ENCODE measurements at regions not wholly inside any gene's neighbourhood (a gene's known extent, or its start where the extent isn't known, plus 50 kb on each side); places are given as distances from the start of the nearest gene placed in this dataset. TPM values are rescaled to one million over a fixed set of nuclear protein-coding genes. Genes with fewer than 3 reads are reported as not detected.

DNA sequence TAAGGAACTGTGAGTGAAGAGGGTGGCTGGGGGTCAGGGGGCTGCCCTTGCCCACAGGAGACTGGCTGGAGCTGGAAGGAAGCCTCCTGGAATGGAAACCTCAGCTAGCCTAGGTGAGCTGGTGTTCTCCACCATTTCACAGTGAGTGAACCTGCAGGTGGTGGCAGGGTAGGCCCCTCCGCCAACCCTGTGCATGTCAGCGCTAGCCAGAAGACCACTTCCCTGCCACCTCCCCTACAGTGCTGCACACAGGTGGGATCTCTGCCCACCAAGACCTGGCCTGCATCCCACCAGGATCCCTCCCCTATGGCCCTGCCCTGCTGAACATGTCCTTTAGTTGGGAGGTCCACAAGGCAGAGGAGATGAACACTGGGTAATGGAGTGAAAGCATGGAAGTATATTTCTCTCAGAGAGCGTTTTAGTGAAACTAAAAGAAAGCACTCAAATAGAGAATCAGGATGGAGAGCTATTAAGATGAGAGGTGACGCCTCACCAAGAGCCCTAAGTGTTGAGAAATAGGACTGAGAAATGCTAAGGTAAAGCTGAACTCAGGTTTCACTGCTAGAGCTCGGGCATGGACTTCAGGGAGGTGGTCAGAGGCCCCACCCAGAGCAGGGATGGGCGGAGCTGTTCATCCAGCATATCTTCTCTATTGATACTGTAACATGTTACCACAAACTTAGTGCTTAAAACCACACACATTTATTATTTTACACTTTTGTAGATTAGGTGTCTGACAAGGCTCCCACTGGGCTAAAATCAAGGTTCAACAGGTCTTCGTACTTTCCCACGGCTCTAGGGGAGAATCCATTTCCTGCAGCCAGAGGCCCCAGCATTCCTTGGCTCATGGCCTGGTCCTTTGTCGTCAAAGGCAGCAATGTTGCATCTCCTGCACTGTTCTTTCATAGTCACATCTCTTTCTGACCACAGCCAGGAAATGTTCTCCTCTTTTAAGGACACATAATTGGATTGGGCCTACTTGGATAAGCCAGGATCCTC, 83.2 kb downstream of the DIRAS2 start:
- ATAC-seq (no peak), DNase-seq (no peak)
- TF ChIP-seq, protein P1, sequence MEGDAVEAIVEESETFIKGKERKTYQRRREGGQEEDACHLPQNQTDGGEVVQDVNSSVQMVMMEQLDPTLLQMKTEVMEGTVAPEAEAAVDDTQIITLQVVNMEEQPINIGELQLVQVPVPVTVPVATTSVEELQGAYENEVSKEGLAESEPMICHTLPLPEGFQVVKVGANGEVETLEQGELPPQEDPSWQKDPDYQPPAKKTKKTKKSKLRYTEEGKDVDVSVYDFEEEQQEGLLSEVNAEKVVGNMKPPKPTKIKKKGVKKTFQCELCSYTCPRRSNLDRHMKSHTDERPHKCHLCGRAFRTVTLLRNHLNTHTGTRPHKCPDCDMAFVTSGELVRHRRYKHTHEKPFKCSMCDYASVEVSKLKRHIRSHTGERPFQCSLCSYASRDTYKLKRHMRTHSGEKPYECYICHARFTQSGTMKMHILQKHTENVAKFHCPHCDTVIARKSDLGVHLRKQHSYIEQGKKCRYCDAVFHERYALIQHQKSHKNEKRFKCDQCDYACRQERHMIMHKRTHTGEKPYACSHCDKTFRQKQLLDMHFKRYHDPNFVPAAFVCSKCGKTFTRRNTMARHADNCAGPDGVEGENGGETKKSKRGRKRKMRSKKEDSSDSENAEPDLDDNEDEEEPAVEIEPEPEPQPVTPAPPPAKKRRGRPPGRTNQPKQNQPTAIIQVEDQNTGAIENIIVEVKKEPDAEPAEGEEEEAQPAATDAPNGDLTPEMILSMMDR (IDR thresholded peaks at IDR 0.05): no peak
- Histone ChIP-seq H3K4me1 (ENCODE audit: low read depth) (no peaks in the 10 kb centered on the region), H3K4me3 (no peak overlapping the region), H3K9me3 (no peaks in the 10 kb centered on the region), H3K36me3 (ENCODE audit: low read depth) (no peaks in the 10 kb centered on the region)
- intact Hi-C loops (cut with DNase I, micrococcal nuclease): no loop called here

Small RNAs in the stretch of these regions (microRNA-seq; reads per million reads assigned to microRNA genes)
- gene MIR4290: not detected
